Sigmoid colon (tissue), 4 donors: ENCODE measurements at regions not wholly inside any gene's neighbourhood (a gene's known extent, or its start where the extent isn't known, plus 50 kb on each side); places are given as distances from the start of the nearest gene placed in this dataset.

Experiments used
- POLR2AphosphoS5 ChIP-seq, 4 donors: sonication (generic); formaldehyde crosslinking; IDR thresholded peaks; one replicate each; pipeline ENCODE4 v1.6.1; 2017; ENCODE audit warnings: antibody characterized with exemption in 4 of 4
- TF ChIP-seq, protein P1 (sequence below), 4 experiments: fragments of 450-650 bp in 3 of 4; fragments of 200-600 bp in 1 of 4; IDR thresholded peaks; one replicate each; pipeline ENCODE4 v1.5.1; 2016 to 2019; ENCODE audit warnings: antibody characterized with exemption in 4 of 4, mild to moderate bottlenecking in 3 of 4, moderate library complexity in 2 of 4

DNA sequence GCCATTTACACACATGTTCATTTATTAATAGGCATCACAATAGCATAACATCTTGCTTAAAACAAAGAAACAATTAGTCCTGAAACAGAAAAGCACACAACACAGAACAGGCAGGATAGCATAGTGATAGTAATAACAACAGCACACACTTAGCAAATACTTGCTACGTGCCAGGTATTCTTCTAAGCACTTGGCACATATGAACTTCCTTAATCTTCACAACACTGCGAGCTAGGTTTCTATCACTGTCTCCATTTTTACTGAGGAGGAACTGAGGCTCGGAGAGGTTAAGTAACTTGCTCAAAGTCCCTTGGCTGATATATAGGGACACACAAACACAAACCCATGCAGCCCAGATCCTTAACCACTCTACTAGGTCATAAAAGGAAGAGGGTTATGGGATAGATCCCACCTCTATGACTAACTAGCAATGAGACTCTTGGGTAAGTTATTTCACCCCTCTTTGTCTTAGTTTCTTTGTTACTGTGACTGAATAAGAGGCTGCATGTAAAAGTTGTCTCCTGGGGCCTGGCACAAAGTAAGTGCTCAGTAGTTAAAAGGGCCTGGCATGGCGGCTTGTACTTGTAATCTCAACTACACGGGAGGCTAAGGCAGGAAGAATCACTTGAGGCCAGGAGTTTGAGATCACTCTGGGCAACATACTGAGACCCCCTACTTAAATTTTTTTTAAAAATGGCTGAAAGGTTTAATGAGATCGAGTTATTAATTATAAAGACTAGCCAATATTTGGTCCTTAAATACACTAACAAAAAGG, 181.0 kb upstream of the RHOBTB1 start:
- TF ChIP-seq, protein P1, sequence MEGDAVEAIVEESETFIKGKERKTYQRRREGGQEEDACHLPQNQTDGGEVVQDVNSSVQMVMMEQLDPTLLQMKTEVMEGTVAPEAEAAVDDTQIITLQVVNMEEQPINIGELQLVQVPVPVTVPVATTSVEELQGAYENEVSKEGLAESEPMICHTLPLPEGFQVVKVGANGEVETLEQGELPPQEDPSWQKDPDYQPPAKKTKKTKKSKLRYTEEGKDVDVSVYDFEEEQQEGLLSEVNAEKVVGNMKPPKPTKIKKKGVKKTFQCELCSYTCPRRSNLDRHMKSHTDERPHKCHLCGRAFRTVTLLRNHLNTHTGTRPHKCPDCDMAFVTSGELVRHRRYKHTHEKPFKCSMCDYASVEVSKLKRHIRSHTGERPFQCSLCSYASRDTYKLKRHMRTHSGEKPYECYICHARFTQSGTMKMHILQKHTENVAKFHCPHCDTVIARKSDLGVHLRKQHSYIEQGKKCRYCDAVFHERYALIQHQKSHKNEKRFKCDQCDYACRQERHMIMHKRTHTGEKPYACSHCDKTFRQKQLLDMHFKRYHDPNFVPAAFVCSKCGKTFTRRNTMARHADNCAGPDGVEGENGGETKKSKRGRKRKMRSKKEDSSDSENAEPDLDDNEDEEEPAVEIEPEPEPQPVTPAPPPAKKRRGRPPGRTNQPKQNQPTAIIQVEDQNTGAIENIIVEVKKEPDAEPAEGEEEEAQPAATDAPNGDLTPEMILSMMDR (IDR thresholded peaks at IDR 0.05): no peak
- no peak for TF ChIP-seq POLR2AphosphoS5 (IDR thresholded peaks at IDR 0.05)
